Endothelial cell of umbilical vein (primary cell): ENCODE measurements at regions not wholly inside any gene's neighbourhood (a gene's known extent, or its start where the extent isn't known, plus 50 kb on each side); places are given as distances from the start of the nearest gene placed in this dataset.

Experiments used
- BruUV-seq: library from RNA; stranded (reverse); fragments of 400-500 nt; replicated peaks from 2 replicates; lab custom pipeline; 2021; lab: Mats Ljungman, UMichigan
- CTCF ChIA-PET: fragments of 300-600, 350-600 bp; sonication (Branson Sonifier 250); formaldehyde crosslinking; loops from one replicate; lab custom pipeline; 2021; ENCODE audit warnings: antibody characterized with exemption, inconsistent platforms; lab: Charles Lee
- POLR2A ChIA-PET: fragments of 300-600, 350-600 bp; sonication (Branson Sonifier 250); formaldehyde crosslinking; loops from one replicate; lab custom pipeline; 2021; ENCODE audit warnings: antibody characterized with exemption, inconsistent platforms; lab: Charles Lee
- DNase-seq: peaks from one replicate; pipeline ENCODE4 v3.0.0-alpha.2; 2011; ENCODE audit warnings: low read depth, low spot score
- FAIRE-seq: peaks from 2 replicates; lab custom pipeline; 2011; peaks lifted over from hg19 to GRCh38; lab: Jason Lieb, UNC
- H2AFZ ChIP-seq: 2 replicates; pipeline ENCODE4 v1.6.0; 2012; ENCODE audit warnings: low read depth, low read length, control low read depth, inconsistent platforms
- H3K27ac ChIP-seq: 2 replicates; pipeline ENCODE4 v1.5.1; 2011; ENCODE audit warnings: low read depth, mild to moderate bottlenecking, control low read depth, low read length, moderate library complexity; ENCODE audit not compliant: insufficient read depth
- H3K27me3 ChIP-seq, 2 experiments: 2 replicates each; pipeline versions ENCODE4 v1.6.0 to v1.6.1; 2011; ENCODE audit warnings: low read length in 2 of 2, mixed read lengths in 1 of 2; ENCODE audit not compliant: control insufficient read depth in 2 of 2, insufficient read depth in 2 of 2
- H3K36me3 ChIP-seq, 2 experiments: 2 replicates in 1 of 2; 3 replicates in 1 of 2; pipeline ENCODE4 v1.5.1; 2011; ENCODE audit warnings: low read length in 2 of 2, mild to moderate bottlenecking in 1 of 2, moderate library complexity in 1 of 2; ENCODE audit not compliant: control insufficient read depth in 2 of 2, insufficient read depth in 2 of 2; ENCODE audit errors: extremely low read depth in 1 of 2
- H3K4me1 ChIP-seq: 3 replicates; pipeline ENCODE4 v1.5.1; 2011; ENCODE audit warnings: mild to moderate bottlenecking, low read length; ENCODE audit not compliant: control insufficient read depth, insufficient read depth; ENCODE audit errors: extremely low read depth
- H3K4me2 ChIP-seq: 2 replicates; pipeline ENCODE4 v1.6.1; 2011; ENCODE audit warnings: low read length, control low read depth, mixed read lengths; ENCODE audit not compliant: insufficient read depth
- H3K4me3 ChIP-seq, 3 experiments: fragments of 200-600 bp in 1 of 3; sonication (generic), shearing (Covaris generic) in 1 of 3; replicated peaks in 1 of 3; 2 replicates each; pipeline ENCODE4 v1.5.1; 2011 to 2016; ENCODE audit warnings: control low read depth in 3 of 3, low read length in 3 of 3, mild to moderate bottlenecking in 2 of 3, inconsistent platforms in 1 of 3, low read depth in 1 of 3, moderate library complexity in 1 of 3; ENCODE audit not compliant: insufficient read depth in 1 of 3
- H3K79me2 ChIP-seq: 2 replicates; pipeline ENCODE4 v1.6.0; 2012; ENCODE audit warnings: low read length, inconsistent platforms; ENCODE audit not compliant: control insufficient read depth, insufficient read depth
- H3K9ac ChIP-seq: replicated peaks from 2 replicates; pipeline ENCODE3; 2011; ENCODE audit warnings: low read length, control low read depth; ENCODE audit not compliant: insufficient read depth; ENCODE audit errors: extremely low read depth
- H3K9me1 ChIP-seq: replicated peaks from 3 replicates; pipeline ENCODE4 v1.6.0; 2011; ENCODE audit warnings: mild to moderate bottlenecking, low read length; ENCODE audit not compliant: control insufficient read depth, insufficient read depth; ENCODE audit errors: extremely low read depth
- H3K9me3 ChIP-seq: replicated peaks from 2 replicates; pipeline ENCODE4 v1.5.1; 2012; ENCODE audit warnings: low read length, inconsistent platforms; ENCODE audit not compliant: control insufficient read depth, insufficient read depth
- H4K20me1 ChIP-seq: replicated peaks from 2 replicates; pipeline ENCODE3; 2011; ENCODE audit warnings: mild to moderate bottlenecking, low read length; ENCODE audit not compliant: control insufficient read depth, insufficient read depth; ENCODE audit errors: extremely low read depth
- CTCF ChIP-seq, 2 donors: IDR thresholded peaks; 1 replicate in 1 of 2; 2 replicates in 1 of 2; pipeline ENCODE4 v1.5.1; 2011; ENCODE audit warnings: low read length in 2 of 2, mild to moderate bottlenecking in 2 of 2, moderate library complexity in 2 of 2, control low read depth in 1 of 2, inconsistent platforms in 1 of 2, low read depth in 1 of 2; ENCODE audit not compliant: insufficient read depth in 1 of 2; ENCODE audit errors: extremely low read depth in 1 of 2
- EZH2 ChIP-seq: IDR thresholded peaks from 2 replicates; pipeline ENCODE4 v1.6.1; 2012; ENCODE audit warnings: borderline replicate concordance, low read depth, mild to moderate bottlenecking, moderate library complexity, low read length, inconsistent platforms; ENCODE audit not compliant: severe bottlenecking
- FOS ChIP-seq: IDR thresholded peaks from 2 replicates; pipeline ENCODE4 v1.6.1; 2011; ENCODE audit warnings: mild to moderate bottlenecking, low read length, moderate library complexity, borderline replicate concordance; ENCODE audit not compliant: insufficient read depth
- GATA2 ChIP-seq: IDR thresholded peaks from 2 replicates; pipeline ENCODE4 v1.7.0; 2011; ENCODE audit warnings: low read depth, mild to moderate bottlenecking, moderate library complexity, mixed read lengths, low read length; ENCODE audit not compliant: insufficient read length, insufficient read depth
- JUN ChIP-seq: IDR thresholded peaks from 2 replicates; pipeline ENCODE4 v1.6.1; 2011; ENCODE audit warnings: borderline replicate concordance, low read depth; ENCODE audit not compliant: insufficient read length, insufficient read depth
- MAX ChIP-seq: IDR thresholded peaks from 2 replicates; pipeline ENCODE4 v1.6.1; 2011; ENCODE audit not compliant: insufficient read depth, insufficient read length
- MYC ChIP-seq: IDR thresholded peaks from one replicate; pipeline ENCODE4 v1.6.1; 2011; ENCODE audit warnings: mild to moderate bottlenecking, low read depth, low read length
- POLR2A ChIP-seq: IDR thresholded peaks from 2 replicates; pipeline ENCODE4 v1.6.1; 2012; ENCODE audit warnings: low read depth, mild to moderate bottlenecking, control low read depth, low read length
- POLR2AphosphoS5 ChIP-seq: IDR thresholded peaks from 2 replicates; pipeline ENCODE4 v1.6.1; 2012; ENCODE audit warnings: low read depth, mild to moderate bottlenecking, control low read depth, low read length, moderate library complexity; ENCODE audit not compliant: insufficient read depth
- dilution Hi-C: fragments of 300-500 bp; cut with MboI; formaldehyde crosslinking; loops from one replicate; pipeline ENCODE4 v1.15.0; 2019; ENCODE audit warnings: low sequenced_read_pairs; ENCODE audit not compliant: extremely low pct_ligation_motif_present
- intact Hi-C: fragments of 100-400 bp; cut with micrococcal nuclease; formaldehyde crosslinking; loops from one replicate; pipeline ENCODE4 v1.10.0; 2022

- H4K20me1 ChIP-seq = no peaks in the 10 kb centered on the region
- TF ChIP-seq POLR2A (no peak), FOS (no peak), POLR2AphosphoS5 (no peak), CTCF (IDR thresholded peaks at IDR 0.05; ENCODE audit: extremely low read depth in 1 of 2, insufficient read depth in 1 of 2, low read depth in 1 of 2, low read length in 2 of 2) (no peak), JUN (no peak), MAX (no peak)
- BruUV-seq = no TSS peak
- intact Hi-C loops = loop anchor here (10.0 kb wide), 1 partner anchor 354 kb away; no protein-coding TSS in a partner anchor
- dilution Hi-C loops = no loop called here
- H2AFZ ChIP-seq = no peak overlapping the region
- no peak overlapping the region for H3K4me3 ChIP-seq
- no peaks in the 10 kb centered on the region for H3K9me3 ChIP-seq
- no peak overlapping the region for H3K4me2 ChIP-seq
- ChIA-PET CTCF (no interaction called here), POLR2A (no interaction called here)
- H3K4me1 ChIP-seq = no peaks in the 10 kb centered on the region
- DNase-seq = no peak
- no peaks in the 10 kb centered on the region for H3K9me1 ChIP-seq
- no peak overlapping the region for H3K27ac ChIP-seq
- no peaks in the 10 kb centered on the region for H3K36me3 ChIP-seq
- H3K9ac ChIP-seq = no peak overlapping the region
- H3K27me3 ChIP-seq = peaks cover 0 to 2% of the 10 kb centered on the region in 2 experiments
- FAIRE-seq = no peak
- no peaks in the 10 kb centered on the region for H3K79me2 ChIP-seq
Observed at GRCh38 chr1:177591155-177591554, 378.7 kb downstream of the SEC16B start.

GRCh38 chr1:177589166-177589565 is 380.7 kb downstream of the SEC16B start:
- no TSS peak for BruUV-seq
- intact Hi-C loops = no loop called here
- FAIRE-seq = no peak

More at GRCh38 chr1:177589166-177589565, 380.7 kb downstream of the SEC16B start:
- TF ChIP-seq JUN = no peak
- no peak for TF ChIP-seq EZH2
- no peak for TF ChIP-seq POLR2A
- TF ChIP-seq GATA2 = no peak
- TF ChIP-seq MAX = no peak
- no peak for TF ChIP-seq MYC
- TF ChIP-seq CTCF (IDR thresholded peaks at IDR 0.05; ENCODE audit: extremely low read depth in 1 of 2, insufficient read depth in 1 of 2, low read depth in 1 of 2, low read length in 2 of 2) = no peak
- TF ChIP-seq FOS = no peak
- no peak for TF ChIP-seq POLR2AphosphoS5
- no peak overlapping the region for H3K27ac ChIP-seq
- H3K4me1 ChIP-seq = no peaks in the 10 kb centered on the region
- no peak overlapping the region for H3K9ac ChIP-seq
- dilution Hi-C loops = no loop called here
- no peak overlapping the region for H2AFZ ChIP-seq
- H3K79me2 ChIP-seq = no peaks in the 10 kb centered on the region
- H3K27me3 ChIP-seq = peaks cover 0 to 2% of the 10 kb centered on the region in 2 experiments
- H3K9me1 ChIP-seq = no peaks in the 10 kb centered on the region
- H4K20me1 ChIP-seq = no peaks in the 10 kb centered on the region
- H3K36me3 ChIP-seq = no peaks in the 10 kb centered on the region
- H3K9me3 ChIP-seq = no peaks in the 10 kb centered on the region
- no peak overlapping the region for H3K4me3 ChIP-seq
- CTCF ChIA-PET = no interaction called here
- POLR2A ChIA-PET = no interaction called here
- H3K4me2 ChIP-seq = no peak overlapping the region
- no peak for DNase-seq
